ENCODE measurements at regions not wholly inside any gene's neighbourhood (a gene's known extent, or its start where the extent isn't known, plus 50 kb on each side); places are given as distances from the start of the nearest gene placed in this dataset.

DNA sequence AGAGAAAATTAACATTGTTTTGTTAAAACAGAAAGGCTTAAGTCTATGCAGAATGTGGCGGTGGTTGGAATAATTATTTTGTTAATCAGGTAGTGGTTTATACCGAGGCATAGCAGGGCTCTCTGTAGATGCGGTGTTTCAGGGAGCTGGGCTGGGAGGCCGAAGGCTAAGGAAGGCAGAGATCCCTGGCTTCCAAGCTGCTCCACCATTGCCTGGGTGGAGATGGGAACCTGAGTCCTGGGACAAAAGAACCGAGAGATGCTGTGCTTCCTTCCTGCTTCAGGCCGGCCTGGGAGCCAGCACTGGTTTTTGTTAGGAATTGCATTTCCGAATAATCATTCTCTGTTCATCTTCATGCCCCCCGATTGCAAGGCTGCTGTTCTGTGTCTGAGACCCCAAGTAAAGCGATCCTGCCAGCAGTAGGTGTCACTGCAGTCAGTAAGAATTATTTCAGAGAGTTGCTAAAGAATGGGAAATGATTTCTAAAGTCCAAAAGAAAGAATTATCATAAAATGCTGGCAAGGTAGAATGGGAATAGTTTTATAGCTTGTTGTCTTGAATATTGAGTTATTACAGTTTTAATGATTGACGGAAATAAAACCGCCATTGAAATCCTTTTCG is 824.9 kb downstream of the GALR1 start:
- TF ChIP-seq, protein P1, sequence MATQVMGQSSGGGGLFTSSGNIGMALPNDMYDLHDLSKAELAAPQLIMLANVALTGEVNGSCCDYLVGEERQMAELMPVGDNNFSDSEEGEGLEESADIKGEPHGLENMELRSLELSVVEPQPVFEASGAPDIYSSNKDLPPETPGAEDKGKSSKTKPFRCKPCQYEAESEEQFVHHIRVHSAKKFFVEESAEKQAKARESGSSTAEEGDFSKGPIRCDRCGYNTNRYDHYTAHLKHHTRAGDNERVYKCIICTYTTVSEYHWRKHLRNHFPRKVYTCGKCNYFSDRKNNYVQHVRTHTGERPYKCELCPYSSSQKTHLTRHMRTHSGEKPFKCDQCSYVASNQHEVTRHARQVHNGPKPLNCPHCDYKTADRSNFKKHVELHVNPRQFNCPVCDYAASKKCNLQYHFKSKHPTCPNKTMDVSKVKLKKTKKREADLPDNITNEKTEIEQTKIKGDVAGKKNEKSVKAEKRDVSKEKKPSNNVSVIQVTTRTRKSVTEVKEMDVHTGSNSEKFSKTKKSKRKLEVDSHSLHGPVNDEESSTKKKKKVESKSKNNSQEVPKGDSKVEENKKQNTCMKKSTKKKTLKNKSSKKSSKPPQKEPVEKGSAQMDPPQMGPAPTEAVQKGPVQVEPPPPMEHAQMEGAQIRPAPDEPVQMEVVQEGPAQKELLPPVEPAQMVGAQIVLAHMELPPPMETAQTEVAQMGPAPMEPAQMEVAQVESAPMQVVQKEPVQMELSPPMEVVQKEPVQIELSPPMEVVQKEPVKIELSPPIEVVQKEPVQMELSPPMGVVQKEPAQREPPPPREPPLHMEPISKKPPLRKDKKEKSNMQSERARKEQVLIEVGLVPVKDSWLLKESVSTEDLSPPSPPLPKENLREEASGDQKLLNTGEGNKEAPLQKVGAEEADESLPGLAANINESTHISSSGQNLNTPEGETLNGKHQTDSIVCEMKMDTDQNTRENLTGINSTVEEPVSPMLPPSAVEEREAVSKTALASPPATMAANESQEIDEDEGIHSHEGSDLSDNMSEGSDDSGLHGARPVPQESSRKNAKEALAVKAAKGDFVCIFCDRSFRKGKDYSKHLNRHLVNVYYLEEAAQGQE (IDR thresholded peaks at IDR 0.05; ENCODE audit: insufficient read depth in 1 of 2, low read depth in 2 of 2, low read length in 2 of 2), result no peak
- TF ChIP-seq POLR2AphosphoS5 (IDR thresholded peaks at IDR 0.05; ENCODE audit: low read depth, low read length) (no peak), FOXP2 (optimal IDR thresholded peaks at IDR 0.05; ENCODE audit: borderline replicate concordance, extremely low read depth, extremely low read length, insufficient read depth) (no peak), SIN3A (IDR thresholded peaks at IDR 0.05; ENCODE audit: borderline replicate concordance, insufficient read depth, low read length) (no peak), TAF1 (IDR thresholded peaks at IDR 0.05; ENCODE audit: borderline replicate concordance, insufficient read depth, low read length) (no peak)

DNA sequence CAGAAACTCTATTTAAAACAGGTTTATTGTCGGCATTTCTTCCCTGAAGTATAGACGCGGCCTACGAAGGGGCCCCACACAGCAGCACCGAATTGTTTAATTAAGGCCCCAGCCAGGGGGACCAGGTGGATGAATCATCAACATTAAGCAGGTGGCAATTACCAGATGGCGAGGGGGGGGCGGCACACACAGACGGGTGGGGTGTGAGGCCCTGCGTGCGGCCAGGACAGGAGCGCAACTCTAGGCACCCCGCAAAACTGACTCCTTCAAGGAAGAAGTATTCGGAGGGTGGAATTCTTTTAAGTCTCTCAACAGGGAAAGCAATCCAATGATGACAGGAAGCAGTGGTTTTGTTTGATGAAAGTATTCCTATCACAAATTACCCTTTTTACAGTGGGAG is 830.4 kb downstream of the GALR1 start:
- TF ChIP-seq SIN3A (IDR thresholded peaks at IDR 0.05; ENCODE audit: borderline replicate concordance, insufficient read depth, low read length), result no peak
- TF ChIP-seq FOXP2 (optimal IDR thresholded peaks at IDR 0.05; ENCODE audit: borderline replicate concordance, extremely low read depth, extremely low read length, insufficient read depth), result no peak
- TF ChIP-seq, protein P1 (IDR thresholded peaks at IDR 0.05; ENCODE audit: insufficient read depth in 1 of 2, low read depth in 2 of 2, low read length in 2 of 2), result no peak
- no peak for TF ChIP-seq POLR2AphosphoS5 (IDR thresholded peaks at IDR 0.05; ENCODE audit: low read depth, low read length)
- no peak for TF ChIP-seq TAF1 (IDR thresholded peaks at IDR 0.05; ENCODE audit: borderline replicate concordance, insufficient read depth, low read length)

DNA sequence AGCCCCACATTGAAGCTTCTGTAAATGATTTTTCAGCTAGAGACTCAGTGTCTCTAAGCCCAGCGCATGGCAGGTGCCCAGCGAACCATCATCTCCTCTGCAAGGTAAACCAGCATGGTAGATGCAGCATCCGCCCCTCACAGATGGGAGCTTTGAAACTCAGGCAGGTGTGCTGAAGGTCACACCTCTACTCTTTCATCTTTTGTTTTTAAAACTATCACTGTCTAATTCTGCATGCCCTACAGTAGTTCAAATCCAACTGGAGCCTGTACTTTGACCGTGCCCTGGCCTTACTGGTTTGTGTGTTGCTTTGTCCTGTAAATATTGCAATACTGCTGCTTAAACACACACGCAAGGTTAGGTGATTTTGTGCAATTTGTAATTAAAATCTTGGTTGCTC is 831.1 kb downstream of the GALR1 start:
- TF ChIP-seq POLR2AphosphoS5 (IDR thresholded peaks at IDR 0.05; ENCODE audit: low read depth, low read length) (no peak), SIN3A (IDR thresholded peaks at IDR 0.05; ENCODE audit: borderline replicate concordance, insufficient read depth, low read length) (no peak), FOXP2 (optimal IDR thresholded peaks at IDR 0.05; ENCODE audit: borderline replicate concordance, extremely low read depth, extremely low read length, insufficient read depth) (no peak), TAF1 (IDR thresholded peaks at IDR 0.05; ENCODE audit: borderline replicate concordance, insufficient read depth, low read length) (no peak)
- TF ChIP-seq, protein P1 (IDR thresholded peaks at IDR 0.05; ENCODE audit: insufficient read depth in 1 of 2, low read depth in 2 of 2, low read length in 2 of 2), result no peak

DNA sequence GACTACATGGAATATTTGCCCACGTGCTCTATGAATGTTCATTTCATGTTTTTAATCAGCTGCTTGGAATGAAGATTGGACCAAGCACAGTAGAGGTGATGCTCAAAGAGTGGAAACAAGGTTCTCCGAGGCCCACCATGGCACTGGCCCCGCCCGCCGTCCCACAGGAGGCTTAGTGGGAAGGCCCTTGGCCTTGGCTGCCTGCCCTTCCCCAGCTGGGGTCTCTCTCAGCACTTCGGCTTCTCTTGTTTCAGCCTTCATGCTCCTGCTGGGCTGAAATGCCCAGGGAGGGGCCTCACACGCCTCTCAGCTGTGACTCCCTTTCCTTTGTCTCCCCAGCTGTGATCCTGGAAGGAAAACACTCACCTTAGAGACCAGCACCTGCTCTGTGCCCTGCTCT is 833.2 kb downstream of the GALR1 start:
- TF ChIP-seq POLR2AphosphoS5 (IDR thresholded peaks at IDR 0.05; ENCODE audit: low read depth, low read length), result no peak
- TF ChIP-seq TAF1 (IDR thresholded peaks at IDR 0.05; ENCODE audit: borderline replicate concordance, insufficient read depth, low read length), result no peak
- TF ChIP-seq, protein P1 (IDR thresholded peaks at IDR 0.05; ENCODE audit: insufficient read depth in 1 of 2, low read depth in 2 of 2, low read length in 2 of 2), result no peak
- TF ChIP-seq SIN3A (IDR thresholded peaks at IDR 0.05; ENCODE audit: borderline replicate concordance, insufficient read depth, low read length), result no peak
- no peak for TF ChIP-seq FOXP2 (optimal IDR thresholded peaks at IDR 0.05; ENCODE audit: borderline replicate concordance, extremely low read depth, extremely low read length, insufficient read depth)
